GM21381 (cell line): ENCODE measurements at regions not wholly inside any gene's neighbourhood (a gene's known extent, or its start where the extent isn't known, plus 50 kb on each side); places are given as distances from the start of the nearest gene placed in this dataset.
"Not testable (repeated sequence)": the region's sequence is repeated elsewhere in the genome, so short reads cannot be mapped to it uniquely, and the experiment has no call there.

Experiments
- ATAC-seq: cut with Tn5 transposase; IDR thresholded peaks from one replicate; pipeline ENCODE4 v1.9.1; 2021; ENCODE audit warnings: mild to moderate bottlenecking, moderate library complexity; ENCODE audit not compliant: unreplicated experiment

- ATAC-seq = no peak
Measured at GRCh38 chr10:83723080-83723479, 416.2 kb upstream of the GHITM start.

DNA sequence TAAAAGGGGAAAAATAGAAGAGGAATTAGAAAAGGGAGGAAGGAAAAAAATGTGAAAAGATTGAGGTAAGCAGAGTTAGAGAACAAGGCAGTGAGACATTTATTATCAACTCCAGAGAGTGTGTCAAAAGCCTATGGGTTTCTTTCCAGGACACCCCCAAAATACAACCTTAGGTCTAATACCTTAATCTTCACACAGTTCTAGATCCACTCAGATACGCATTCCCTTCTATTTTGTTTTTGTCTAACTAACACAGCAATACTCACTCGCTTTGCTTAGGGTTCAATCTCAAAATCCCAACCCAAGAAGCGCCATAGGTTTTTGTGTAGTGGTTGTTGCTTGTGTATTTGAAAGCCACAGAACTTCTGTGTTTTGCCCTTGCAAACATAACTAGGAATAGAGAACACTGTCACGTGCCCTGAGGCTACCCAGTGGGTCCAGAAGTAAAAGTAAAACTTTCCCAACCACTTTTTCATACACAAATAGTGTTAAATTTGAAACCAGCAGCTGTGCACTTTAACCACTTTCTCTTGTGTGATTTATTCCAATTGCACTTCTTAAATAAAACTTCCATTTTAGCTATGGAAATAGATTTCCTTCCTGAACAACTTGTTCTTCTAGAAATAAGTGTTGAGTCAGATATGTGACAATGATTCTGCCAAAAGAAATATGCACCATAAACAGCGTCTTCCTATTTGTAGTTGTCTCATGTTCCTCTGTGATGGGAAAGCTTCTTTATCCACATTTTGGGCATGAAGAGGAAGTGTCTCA, 414.7 kb upstream of the GHITM start:
- ATAC-seq = peak; percentile 79

DNA sequence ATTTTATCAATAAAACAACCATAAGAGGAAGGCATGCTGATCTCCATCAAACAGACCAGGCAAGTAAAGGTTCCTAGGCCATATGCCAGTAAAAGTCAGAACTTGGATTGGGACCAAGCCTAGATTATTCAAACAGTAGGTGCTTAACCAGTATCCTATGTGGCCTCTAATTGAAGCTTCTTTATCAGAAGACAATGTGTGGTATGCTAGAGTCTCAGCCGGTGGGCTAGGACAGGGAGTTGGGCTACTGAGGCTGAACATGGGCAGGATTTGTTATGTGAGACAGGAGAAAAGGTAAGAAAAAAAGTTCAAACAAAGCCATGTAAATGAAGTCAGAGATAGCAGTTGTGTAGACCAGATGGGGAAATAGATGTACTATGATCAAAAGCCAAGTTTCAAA, 413.7 kb upstream of the GHITM start:
- ATAC-seq = no peak

- ATAC-seq = no peak
Measured at GRCh38 chr10:83734278-83734677, 405.0 kb upstream of the GHITM start.

DNA sequence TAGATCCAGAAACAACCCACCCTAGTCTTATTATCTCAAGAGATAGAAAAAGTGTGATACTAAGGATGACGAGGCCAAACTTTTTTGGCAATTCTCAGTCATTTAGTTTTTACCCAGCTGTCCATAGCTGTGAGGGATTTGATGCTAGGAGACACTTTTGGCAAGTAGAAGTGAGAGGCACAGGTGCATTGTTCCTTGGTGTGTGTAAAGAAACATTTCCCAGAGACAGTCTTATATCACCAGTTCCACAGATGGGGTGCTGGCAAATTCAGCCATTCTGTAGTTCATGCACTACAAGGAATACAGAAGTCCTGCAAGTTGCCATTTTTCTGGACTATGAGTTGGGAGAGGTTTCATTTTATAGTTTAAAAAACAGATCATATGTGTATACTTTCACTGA, 403.3 kb upstream of the GHITM start:
- no peak for ATAC-seq

DNA sequence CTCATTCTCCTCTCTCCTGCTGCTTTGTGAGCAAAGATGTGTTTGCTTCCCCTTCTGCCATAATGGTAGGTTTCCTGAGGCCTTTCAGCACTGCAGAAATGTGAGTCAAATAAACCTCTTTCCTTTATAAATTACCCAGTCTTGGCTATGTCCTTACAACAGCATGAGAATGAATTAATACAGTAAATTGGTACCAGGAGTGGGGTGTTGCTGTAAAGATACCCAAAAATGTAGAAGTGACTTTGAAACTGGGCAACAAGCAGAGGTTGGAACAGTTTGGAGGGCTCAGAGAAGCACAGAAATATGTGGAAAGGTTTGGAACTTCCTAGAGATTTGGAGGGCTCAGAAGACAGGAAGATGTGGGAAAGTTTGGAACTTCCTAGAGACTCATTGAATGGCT, 388.7 kb upstream of the GHITM start:
- no peak for ATAC-seq

DNA sequence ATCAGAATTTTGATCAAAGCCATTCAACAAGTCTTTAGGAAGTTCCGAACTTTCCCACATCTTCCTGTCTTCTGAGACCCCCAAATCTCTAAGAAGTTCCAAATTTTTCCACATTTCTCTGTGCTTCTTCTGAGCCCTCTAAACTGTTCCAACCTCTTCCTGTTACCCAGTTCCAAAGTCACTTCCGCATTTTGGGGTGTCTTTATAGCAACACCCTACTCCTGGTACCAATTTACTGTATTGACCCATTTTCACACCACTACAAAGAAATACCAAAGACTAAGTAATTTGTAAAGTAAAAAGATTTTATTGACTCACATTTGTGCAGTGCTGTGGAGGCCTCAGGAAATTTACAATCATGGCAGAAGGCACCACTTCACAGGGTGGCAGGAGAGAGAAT, 385.8 kb upstream of the GHITM start:
- no peak for ATAC-seq

DNA sequence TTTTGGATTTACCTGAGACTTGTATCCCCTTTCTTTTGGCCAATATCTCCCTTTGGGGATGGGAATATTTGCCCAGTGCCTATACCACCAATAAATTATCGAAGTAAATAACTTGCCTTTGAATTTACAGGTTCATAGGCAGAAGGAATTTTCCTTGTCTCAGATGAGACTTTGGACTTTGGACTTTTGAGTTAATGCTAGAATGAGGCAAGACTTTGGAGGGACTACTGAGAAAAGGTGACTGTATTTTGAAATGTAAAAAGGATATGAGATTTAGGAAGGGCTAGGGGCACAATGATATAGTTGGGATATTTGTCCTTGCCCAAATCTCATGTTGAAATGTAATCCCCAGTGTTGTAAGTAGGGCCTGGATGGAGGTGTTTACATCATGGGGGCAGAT, 384.5 kb upstream of the GHITM start:
- no peak for ATAC-seq

GRCh38 chr10:83760142-83760541, 379.2 kb upstream of the GHITM start:
- no peak for ATAC-seq

DNA sequence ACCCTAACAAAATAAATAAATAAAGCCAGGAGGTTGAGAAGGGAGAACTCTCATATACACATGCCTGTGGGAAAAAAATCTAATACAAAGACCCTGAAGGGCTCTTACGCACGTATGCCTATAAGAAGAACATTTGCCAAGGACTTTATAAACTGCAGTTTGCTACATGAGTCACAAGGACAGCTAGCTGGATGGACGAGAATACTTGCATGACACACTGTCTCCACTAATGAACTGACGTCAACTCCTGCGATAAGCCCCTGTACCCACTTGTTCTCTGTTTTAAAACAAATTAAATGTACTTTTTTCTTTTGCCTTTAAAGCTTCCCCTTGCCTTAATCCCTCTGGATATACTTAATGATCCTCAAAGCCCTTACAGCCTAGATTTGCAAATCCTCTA, 374.6 kb upstream of the GHITM start:
- no peak for ATAC-seq

DNA sequence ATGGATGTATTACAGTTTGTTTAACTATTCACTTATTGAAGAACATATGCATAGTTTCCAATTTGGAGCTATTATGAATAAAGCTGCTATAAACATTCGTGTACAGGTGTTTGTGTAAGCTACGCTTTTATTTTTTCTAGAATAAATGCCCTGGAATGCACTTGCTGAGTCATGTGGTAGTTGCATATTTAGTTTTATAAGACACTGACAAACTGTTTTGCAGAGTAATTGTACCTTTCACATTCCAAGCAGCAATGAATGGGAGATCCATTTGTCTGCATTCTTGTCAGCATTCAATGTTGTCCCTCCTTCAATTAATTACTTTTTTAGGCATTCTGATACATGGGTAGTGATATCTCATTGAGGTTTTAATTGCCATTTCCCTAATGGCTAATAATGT, 373.6 kb upstream of the GHITM start:
- ATAC-seq = no peak

GRCh38 chr10:83769281-83769820, 370.0 kb upstream of the GHITM start:
- ATAC-seq = no peak

GRCh38 chr10:83786701-83787100, 352.6 kb upstream of the GHITM start:
- not testable (repeated sequence) for ATAC-seq

DNA sequence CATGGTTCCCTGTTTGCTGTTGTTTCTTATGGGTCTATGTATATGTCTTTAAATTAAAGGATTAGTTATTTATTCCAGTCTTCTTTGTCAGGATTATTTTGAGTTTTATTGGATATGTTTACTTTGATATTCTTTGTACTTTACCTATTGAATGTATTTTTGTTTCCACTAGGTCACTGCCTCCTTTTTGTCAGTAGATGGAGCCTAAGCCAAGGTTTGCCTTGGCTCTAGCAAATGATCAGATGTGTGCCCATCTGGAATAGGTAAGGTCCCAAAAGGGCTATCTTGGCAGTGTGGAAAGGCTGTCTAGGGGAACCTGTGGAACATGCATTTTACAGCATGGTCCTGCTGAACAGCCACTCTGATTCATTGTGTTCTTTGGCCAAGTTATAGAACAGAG, 337.3 kb upstream of the GHITM start:
- ATAC-seq = no peak

- ATAC-seq = no peak
Measured at GRCh38 chr10:83806717-83807116, 332.6 kb upstream of the GHITM start.

- ATAC-seq = no peak
Measured at GRCh38 chr10:83809001-83809400, 330.3 kb upstream of the GHITM start.

GRCh38 chr10:83816942-83817341, 322.4 kb upstream of the GHITM start:
- ATAC-seq = no peak

- ATAC-seq = no peak
Measured at GRCh38 chr10:83817797-83818196, 321.5 kb upstream of the GHITM start.

DNA sequence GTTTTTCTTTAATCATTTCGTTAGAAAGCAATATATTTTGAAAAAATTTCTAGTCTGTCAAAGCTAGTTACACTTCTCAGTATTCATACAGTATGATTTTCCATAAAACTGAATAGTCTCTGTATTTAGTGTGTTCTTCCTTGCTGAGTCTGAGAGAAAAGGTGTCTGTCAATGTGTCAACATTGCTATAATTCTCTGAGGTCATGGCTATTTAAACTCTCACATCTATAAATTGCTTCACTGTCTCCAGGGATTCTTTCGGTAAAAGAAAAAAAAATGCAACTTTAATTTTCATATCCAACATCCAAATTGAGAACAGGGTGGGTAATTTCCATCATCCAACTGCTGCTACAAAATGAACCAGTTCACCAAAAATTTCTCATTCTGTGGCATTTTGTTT, 319.7 kb upstream of the GHITM start:
- ATAC-seq = no peak

- no peak for ATAC-seq
Measured at GRCh38 chr10:83820033-83820432, 319.3 kb upstream of the GHITM start.

- ATAC-seq = no peak
Measured at GRCh38 chr10:83824099-83824498, 315.2 kb upstream of the GHITM start.

DNA sequence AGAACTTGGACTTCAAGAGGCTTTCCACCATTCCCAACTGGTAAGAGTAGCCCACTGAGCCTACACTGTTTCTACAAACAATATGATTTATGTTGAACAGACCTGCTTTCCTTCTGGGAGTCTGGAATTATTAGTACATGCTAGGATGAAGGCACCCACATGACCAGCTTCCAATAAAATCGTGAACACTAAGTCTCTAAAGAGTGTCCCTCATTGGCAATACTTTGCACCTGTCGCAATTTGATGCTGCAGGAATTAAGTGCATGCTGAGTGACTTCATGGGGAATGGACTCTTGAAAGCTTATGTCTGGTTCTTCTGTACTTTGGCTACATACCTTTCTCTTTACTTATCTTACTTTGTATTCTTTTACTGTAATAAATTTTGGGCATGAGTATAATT, 305.2 kb upstream of the GHITM start:
- no peak for ATAC-seq
